Epithelial cell of proximal tubule (primary cell): ENCODE measurements at regions not wholly inside any gene's neighbourhood (a gene's known extent, or its start where the extent isn't known, plus 50 kb on each side); places are given as distances from the start of the nearest gene placed in this dataset.
A peak's percentile ranks its signal among the peaks of the same experiment; 100 is the strongest.

Experiments
- DNase-seq: peaks from one replicate; pipeline ENCODE4 v3.0.0-alpha.2; 2011; ENCODE audit warnings: low read depth
- H3K4me3 ChIP-seq: 2 replicates; pipeline ENCODE4 v1.5.1; 2011; ENCODE audit warnings: low read depth, mild to moderate bottlenecking, low read length
- CTCF ChIP-seq: conservative IDR thresholded peaks from 2 replicates; pipeline ENCODE4 v1.5.1; 2012; ENCODE audit warnings: low read depth, mild to moderate bottlenecking, low read length

DNA sequence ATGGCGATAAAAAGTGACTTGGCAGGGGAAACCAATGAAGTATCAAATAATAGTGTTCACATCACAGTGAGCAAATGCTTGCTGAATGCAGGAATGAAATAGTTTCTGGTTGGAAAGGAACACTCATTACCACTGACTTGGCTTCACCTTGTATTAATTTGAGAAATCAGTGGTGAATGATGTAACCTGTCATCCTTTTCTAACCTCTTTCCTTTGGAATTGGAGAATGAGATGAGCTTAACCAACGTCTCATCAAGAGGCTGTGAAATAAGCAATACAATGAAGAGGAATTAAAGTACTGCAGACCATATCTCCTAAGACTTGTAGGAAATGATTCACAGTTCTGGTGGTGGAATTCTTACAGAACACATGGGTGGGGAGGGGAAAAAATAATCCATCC is 192.2 kb downstream of the DMAC1 start:
- DNase-seq = no peak
- TF ChIP-seq CTCF = no peak

GRCh38 chr9:7606591-7606990 is 193.0 kb downstream of the DMAC1 start:
- DNase-seq = no peak
- H3K4me3 ChIP-seq = no peak overlapping the region
- no peak for TF ChIP-seq CTCF

More for the DNA sequence above, 192.2 kb downstream of the DMAC1 start:
- no peak overlapping the region for H3K4me3 ChIP-seq

DNA sequence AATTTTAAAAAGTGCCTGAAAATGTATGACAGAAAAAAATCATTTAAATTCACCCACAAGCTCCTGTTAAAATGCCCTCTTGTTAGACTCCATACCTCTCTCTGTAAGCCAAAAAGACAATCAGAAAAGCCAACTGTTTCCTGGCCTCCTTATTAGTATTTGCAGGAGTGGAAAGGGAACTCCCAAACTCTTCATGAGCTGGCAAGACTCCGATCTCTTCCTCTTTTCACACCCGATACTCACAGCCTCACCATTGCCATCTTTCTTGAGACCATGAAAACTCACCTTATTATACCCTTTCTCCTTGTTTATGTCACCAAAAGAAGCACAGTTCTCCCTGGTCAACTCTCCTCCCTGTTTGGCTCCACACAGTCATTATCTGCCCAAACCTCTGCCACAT is 197.8 kb downstream of the DMAC1 start:
- H3K4me3 ChIP-seq = no peak overlapping the region
- no peak for TF ChIP-seq CTCF
- no peak for DNase-seq

DNA sequence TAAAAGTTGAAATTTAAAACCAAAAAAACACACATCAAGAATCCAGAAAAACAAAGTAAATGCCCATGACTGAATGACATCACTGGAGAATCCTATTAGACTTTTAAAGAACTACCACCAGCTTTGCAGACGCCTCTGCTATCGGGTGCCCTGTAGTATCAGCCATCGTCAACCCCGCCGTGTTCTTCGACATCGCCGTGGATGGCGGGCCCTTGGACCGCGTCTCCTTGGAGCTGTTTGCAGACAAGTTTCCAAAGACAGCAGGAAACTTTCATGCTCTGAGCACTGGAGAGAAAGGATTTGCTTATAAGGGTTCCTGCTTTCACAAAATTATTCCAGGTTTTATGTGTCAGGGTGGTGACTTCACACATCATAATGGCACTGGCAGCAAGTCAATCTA is 201.9 kb downstream of the DMAC1 start:
- DNase-seq = no peak
- H3K4me3 ChIP-seq = no peak overlapping the region
- no peak for TF ChIP-seq CTCF

DNA sequence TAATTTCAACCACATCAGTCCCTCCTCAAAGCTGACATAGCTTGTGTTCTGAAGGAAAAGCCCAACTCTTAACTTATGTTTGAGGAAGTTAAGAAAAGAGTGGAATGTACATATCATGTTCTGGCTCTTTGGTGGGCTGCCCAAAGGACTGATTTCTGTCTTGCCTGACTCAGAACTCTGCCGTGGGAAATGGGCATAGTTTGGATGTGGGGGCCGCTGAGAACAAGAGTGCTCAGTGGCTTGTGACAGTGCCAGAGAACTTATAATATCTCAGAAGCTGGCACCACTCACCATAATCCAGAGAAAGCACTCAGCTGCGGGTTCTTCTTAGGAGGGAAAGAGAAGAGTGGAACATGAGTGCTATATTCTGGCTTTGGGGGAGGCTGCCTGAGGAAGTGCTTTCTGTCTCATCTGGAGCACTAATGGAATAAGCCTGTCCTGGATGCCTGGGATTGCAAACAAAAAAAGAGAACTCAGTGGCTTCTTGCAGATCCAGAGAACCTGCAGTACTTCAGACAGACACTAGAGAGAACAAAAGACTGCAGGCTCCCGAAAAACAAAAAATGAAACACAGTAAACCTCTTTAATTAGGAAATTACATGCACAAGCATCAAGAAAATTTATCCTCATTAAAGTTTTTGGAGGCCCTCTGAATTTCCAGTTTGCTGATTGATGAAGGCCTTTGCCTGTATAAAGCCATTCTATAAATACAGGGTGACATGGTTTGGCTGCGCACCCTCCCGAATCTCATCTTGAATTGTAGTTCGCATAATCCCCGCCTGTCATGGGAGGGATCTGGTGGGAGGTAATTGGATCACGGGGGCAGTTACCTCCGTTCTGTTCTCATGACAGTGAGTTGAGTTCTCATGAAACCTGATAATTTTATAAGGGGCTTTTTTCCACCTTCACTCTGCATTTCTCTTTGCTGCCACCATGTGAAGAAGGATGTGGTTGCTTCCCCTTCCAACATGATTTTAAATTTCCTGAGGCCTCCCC is 207.0 kb downstream of the DMAC1 start:
- peak; percentile 36 for TF ChIP-seq CTCF
- H3K4me3 ChIP-seq = peak overlapping the region; percentile 26
- no peak for DNase-seq

- TF ChIP-seq CTCF = no peak
- DNase-seq = no peak
These were observed 208.1 kb downstream of the DMAC1 start for GRCh38 chr9:7591501-7591900.

DNA sequence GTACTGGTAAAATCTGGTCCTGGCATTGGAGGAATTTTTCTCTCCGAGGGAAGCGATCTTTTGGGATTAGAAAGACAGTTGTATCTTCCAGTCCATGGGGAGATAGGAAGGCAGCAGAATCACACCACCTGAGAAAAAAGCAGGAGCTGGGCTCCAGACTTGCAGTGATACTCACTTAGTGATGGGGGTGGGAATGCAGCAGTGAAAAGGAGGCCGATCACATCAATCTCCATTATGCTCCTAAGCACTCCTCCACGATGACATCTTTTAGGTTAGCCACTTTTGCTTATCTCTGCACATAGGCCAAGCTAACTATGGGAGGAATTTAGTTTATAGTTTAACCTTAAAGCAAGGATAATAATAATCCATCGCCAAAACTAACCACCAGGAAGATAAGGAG is 219.0 kb downstream of the DMAC1 start:
- no peak overlapping the region for H3K4me3 ChIP-seq
- TF ChIP-seq CTCF = no peak
- no peak for DNase-seq

More at GRCh38 chr9:7591501-7591900, 208.1 kb downstream of the DMAC1 start:
- no peak overlapping the region for H3K4me3 ChIP-seq
